Heart left ventricle (tissue), 13 donors: ENCODE measurements at regions not wholly inside any gene's neighbourhood (a gene's known extent, or its start where the extent isn't known, plus 50 kb on each side); places are given as distances from the start of the nearest gene placed in this dataset.

Experiments
- CTCF ChIP-seq, 12 donors: fragments of 200-600 bp; sonication (generic) in 4 of 12; IDR thresholded peaks; one replicate each; pipeline versions ENCODE4 v1.5.0 to v1.8.0; 2018 to 2022; ENCODE audit warnings: antibody characterized with exemption in 12 of 12, mild to moderate bottlenecking in 5 of 12
- POLR2A ChIP-seq, 2 donors: fragments of 450-650 bp; IDR thresholded peaks; one replicate each; pipeline ENCODE4 v1.6.1; 2017; ENCODE audit warnings: antibody characterized with exemption in 2 of 2, mild to moderate bottlenecking in 2 of 2, moderate library complexity in 2 of 2
- donor health status: ischemic (EF 13 %, LVEDD 7.1; RV severe dilation, severe dysfunction).
- donor health status: DM: no; HTN: yes; CAD: no.
- donor health status: DM: no; HTN: no; CAD: no.
- donor health status: ischemic (EF 25% LVEDD 6.9; RV normal size, moderate dysfunction).
- donor health status: ischemic (EF 25% LVEDD 5.7; RV mildly dilated, moderate dysfunction).
- donor health status: ischemic (EF 35%, LVEDD 5.7; RV mildly dilated, moderate dysfunction).
- donor health status: nonischemic (EF 11% LVEDD 7.7; RV severe dilation, severe dysfunction).
- donor health status: DM: yes; HTN: yes; CAD: no.
- donor health status: PGD.
- donor health status: ischemic (EF 29% LVEDD 5.4; RV normal size, mild dysfunction).
- donor health status: nonischemic (EF 23%, LVEDD 6.1; RV moderate dilation, normal function).

- TF ChIP-seq CTCF (IDR thresholded peaks at IDR 0.05) (no peak), POLR2A (IDR thresholded peaks at IDR 0.05) (no peak)
These were observed 61.4 kb upstream of the TARBP1 start for GRCh38 chr1:234540404-234540762.
